HG02623 (cell line): ENCODE measurements at regions not wholly inside any gene's neighbourhood (a gene's known extent, or its start where the extent isn't known, plus 50 kb on each side); places are given as distances from the start of the nearest gene placed in this dataset.
"Not testable (repeated sequence)": the region's sequence is repeated elsewhere in the genome, so short reads cannot be mapped to it uniquely, and the experiment has no call there.

ENCODE experiments used
- ATAC-seq: cut with Tn5 transposase; IDR thresholded peaks from one replicate; pipeline ENCODE4 v1.9.1; 2021; ENCODE audit warnings: moderate library complexity; ENCODE audit not compliant: unreplicated experiment

- no peak for ATAC-seq
These were observed 89.1 kb downstream of the ACTL7B start for GRCh38 chr9:108766626-108767161.

GRCh38 chr9:108765265-108765664 is 90.5 kb downstream of the ACTL7B start:
- ATAC-seq: no peak

- ATAC-seq: no peak
These were observed 93.3 kb downstream of the ACTL7B start for GRCh38 chr9:108762348-108763055.

DNA sequence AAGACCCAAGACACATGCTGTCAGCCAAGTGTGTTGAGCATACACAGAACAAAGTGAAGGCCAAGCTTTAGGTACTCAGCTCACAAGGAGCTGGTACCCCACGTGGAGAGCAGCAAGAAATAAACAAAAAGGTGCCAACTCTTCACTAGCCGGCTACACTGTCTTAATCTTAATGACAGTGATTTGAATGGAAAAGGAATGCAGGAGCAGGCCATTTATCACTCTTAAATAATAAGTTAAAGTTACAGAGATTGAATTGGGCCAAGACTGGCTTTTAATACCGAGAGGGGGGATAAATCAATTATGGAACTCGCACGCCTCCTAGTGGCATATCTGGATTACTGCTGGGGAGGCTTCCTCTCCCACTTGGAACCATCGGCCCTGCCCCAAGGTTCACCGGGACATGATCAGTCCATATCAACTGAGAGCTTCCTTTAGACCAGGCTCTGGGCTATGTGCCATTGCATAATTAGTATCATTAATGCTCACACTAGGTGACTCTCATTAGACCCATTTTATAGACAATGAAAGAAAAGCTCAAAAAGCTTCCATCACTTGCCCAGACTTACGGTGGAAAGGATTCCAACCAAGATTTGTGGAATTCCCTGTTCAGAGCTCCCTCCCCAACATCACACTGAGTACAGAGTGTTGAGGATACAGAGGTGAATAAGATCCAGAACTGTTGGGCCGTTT is 94.0 kb downstream of the ACTL7B start:
- no peak for ATAC-seq

DNA sequence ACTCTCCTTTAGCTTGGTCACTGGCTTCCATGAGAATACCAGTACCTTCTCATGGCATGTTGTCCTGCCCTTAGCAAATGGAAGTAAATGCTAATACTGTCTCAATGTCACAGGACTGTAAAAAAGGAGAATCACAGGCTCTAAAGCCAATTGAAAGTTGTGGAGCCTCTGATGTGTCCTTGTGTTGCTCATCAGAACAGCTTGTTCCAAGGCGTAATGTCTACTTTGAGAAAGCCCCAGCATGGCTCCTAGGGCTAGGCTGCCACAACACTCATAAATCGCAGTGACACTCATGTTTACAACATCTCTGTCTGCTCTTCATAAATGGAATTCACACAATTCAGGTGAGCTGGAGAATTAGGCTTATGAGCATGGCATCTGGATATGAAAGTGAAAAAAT is 94.9 kb downstream of the ACTL7B start:
- no peak for ATAC-seq

- ATAC-seq: no peak
These were observed 96.0 kb downstream of the ACTL7B start for GRCh38 chr9:108759835-108760234.

DNA sequence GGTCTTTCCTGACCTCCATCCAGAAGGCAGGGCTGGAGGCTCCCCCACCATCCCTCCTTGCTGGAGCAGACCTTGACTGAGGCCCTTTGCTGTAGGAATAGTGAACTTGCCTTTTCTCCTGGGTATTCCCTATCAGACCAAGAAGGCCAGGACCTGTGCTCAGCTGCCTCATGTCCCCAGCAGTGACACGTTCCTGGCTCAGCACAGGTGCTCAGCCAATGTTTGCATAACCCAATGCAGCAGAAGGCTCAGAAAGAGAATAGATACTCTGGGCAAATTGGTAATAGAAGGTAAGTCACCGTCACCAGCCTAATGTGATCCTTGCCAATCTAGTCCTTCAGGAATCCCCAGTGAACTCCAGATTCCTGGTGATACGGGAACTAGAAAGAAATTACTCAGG is 96.4 kb downstream of the ACTL7B start:
- ATAC-seq: no peak

DNA sequence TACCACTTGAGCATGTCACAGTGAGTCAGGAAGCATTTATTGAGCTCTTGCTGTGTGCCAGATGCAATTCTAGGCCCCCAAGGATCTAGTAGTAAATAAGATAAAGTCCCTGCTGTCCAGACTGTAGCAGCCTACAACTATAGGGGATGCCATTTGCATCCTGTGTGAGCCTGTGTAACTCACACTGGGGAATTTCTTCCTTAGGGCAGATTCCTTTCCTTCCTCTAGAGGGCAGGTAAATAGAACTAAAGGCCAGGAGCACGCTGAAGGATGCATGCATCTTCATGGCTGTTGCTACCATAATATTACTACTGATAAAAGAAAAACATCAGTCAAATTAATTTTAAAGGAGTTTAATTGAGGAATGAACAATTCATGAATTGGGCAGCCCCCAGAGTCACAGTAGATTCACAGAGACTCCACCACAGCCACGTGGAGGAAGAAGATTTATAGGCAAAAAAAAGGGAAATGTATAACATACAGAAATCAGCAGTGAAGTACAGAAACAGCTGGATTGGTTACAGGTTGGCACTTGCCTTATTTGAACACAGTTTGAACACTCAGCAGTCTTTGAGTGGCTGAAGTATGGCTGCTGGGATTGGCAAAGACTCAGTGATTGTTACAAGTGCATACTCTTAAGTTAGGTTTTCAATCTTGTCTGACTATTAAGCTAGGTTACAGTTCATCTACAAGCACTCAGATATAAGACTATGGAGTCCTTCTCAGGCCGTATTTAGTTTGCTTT is 98.9 kb downstream of the ACTL7B start:
- ATAC-seq: no peak

- no peak for ATAC-seq
These were observed 99.8 kb downstream of the ACTL7B start for GRCh38 chr9:108755979-108756378.

DNA sequence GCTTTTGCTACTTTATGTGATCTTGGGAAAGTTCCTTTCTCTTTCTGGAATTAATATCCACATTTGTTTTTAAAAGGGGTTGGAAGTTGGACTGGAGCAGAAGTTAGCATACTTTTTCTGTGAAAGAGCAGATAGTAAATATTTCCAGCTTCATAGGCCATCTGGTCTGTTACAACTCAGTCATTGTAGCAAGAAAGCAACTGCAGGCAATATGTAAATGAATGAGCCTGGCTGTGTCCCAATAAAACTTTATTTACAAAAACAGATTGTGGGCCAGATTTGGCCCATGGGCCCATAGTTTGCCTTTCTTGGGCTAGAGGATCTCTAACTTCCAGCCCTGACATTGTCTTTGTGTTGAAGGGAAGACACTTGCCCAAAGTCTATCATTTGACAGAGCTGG is 104.4 kb downstream of the ACTL7B start:
- ATAC-seq: no peak

DNA sequence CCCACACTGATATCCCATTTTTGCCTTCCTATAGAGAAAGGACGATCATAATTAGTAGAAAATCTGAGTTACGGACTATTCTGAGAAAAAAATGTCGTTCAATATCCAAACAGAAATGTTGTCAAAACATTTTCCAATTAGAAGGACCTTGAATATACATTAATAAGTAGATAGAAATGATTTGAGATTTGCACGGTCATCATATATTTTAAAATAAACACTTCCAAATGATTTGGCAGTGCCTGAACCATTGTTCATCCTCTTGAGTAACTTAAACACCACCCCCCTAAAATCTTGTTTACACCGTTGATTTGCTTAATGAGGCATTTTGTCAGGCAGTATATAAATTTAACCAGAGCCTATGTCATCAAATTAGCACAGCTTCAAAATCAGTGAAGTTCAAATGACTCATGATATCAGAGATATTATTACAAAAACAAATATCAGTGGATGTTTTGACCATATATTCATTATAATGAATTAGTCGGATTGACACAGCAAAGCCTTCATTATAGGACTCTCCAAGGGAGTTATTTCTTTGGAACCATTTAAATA is 105.0 kb downstream of the ACTL7B start:
- no peak for ATAC-seq

DNA sequence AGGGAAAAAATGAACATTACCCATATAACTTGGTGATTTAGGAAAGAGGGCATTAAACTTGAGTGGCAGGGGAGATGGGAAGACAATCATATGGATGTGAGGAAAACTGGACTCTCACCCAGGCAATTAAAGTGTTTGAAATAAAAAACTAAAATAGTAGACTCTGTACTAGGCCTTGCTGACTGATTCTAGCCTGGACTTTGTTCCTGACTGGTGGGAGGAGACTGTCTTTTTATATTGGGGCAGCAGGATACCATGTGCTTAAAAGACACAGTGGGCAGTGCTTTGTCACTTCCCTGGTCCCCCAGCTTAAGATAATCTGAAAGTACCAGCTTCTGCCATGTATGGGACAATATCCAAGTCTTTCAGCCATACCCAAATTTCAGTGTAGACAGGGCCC is 107.0 kb downstream of the ACTL7B start:
- ATAC-seq: no peak

GRCh38 chr9:108746864-108747263 is 108.9 kb downstream of the ACTL7B start:
- ATAC-seq: no peak

DNA sequence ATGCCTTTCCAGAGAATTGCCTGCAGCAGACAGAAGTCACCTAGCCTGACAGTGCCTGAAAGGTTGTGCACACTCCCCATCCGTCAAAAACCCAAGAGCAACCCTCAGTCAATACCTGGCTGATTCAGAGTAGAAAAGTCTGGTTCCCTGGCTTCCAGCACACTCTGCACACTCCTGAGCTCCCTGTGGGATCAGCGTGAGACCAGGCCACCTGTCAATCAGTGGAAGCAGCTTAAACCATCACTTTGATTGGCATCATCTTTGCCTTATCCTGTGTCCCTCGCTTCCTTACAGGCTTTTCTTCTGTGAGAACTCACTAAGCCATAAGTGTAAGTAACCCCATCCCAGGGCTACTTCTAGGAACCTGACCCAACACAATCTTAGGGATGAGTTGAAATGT is 109.8 kb downstream of the ACTL7B start:
- no peak for ATAC-seq

GRCh38 chr9:108744641-108745040 is 111.1 kb downstream of the ACTL7B start:
- ATAC-seq: no peak

GRCh38 chr9:108743901-108744371 is 111.8 kb downstream of the ACTL7B start:
- no peak for ATAC-seq

DNA sequence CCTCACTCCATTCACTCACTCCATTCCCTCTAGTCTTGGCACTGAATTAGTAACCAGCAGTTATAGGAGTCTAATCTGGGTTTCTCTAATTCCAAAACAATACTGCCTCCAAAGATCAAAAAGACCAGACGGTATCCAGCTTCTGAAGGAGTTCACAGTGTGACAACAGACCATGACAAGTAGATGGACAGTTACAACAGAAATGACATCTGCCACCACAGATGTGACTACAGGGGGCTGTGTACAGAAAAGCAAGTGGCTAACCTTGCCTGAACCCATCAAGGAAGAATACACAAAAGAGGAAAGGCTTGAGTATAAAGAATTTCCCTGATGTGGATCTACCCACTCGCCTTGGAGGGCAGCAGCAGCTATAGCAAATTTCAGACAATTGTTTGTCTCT is 112.4 kb downstream of the ACTL7B start:
- no peak for ATAC-seq

GRCh38 chr9:108742191-108742590 is 113.6 kb downstream of the ACTL7B start:
- ATAC-seq: no peak

- ATAC-seq: not testable (repeated sequence)
These were observed 124.5 kb downstream of the ACTL7B start for GRCh38 chr9:108731292-108731691.

GRCh38 chr9:108727580-108728111 is 128.1 kb downstream of the ACTL7B start:
- ATAC-seq: no peak

GRCh38 chr9:108724652-108725051 is 131.1 kb downstream of the ACTL7B start:
- no peak for ATAC-seq
